Osteocyte (in vitro differentiated cells): ENCODE measurements at regions not wholly inside any gene's neighbourhood (a gene's known extent, or its start where the extent isn't known, plus 50 kb on each side); places are given as distances from the start of the nearest gene placed in this dataset.

Experiments used
- DNase-seq: peaks from one replicate; pipeline ENCODE4 v3.0.0; 2021; ENCODE audit warnings: mixed read lengths; ENCODE audit not compliant: unreplicated experiment; ENCODE audit errors: extremely low spot score
- H3K27ac Mint-ChIP-seq: one replicate; pipeline ENCODE4 v1.8.0; 2021; ENCODE audit warnings: mild to moderate bottlenecking, mixed read lengths; ENCODE audit not compliant: unreplicated experiment
- H3K27me3 Mint-ChIP-seq: one replicate; pipeline ENCODE4 v1.8.0; 2021; ENCODE audit warnings: mixed read lengths; ENCODE audit not compliant: unreplicated experiment
- H3K36me3 Mint-ChIP-seq: one replicate; pipeline ENCODE4 v1.8.0; 2021; ENCODE audit warnings: mixed read lengths; ENCODE audit not compliant: unreplicated experiment
- H3K4me1 Mint-ChIP-seq: one replicate; pipeline ENCODE4 v1.8.0; 2021; ENCODE audit warnings: mixed read lengths; ENCODE audit not compliant: unreplicated experiment
- H3K4me3 Mint-ChIP-seq: one replicate; pipeline ENCODE4 v1.8.0; 2021; ENCODE audit warnings: mild to moderate bottlenecking, moderate library complexity, mixed read lengths; ENCODE audit not compliant: unreplicated experiment
- H3K9me3 Mint-ChIP-seq: one replicate; pipeline ENCODE4 v1.8.0; 2021; ENCODE audit warnings: mixed read lengths; ENCODE audit not compliant: unreplicated experiment
- CTCF ChIP-seq: fragments of 200-600 bp; sonication (generic); IDR thresholded peaks from 2 replicates; pipeline ENCODE4 v1.5.0; 2021; ENCODE audit warnings: antibody characterized with exemption, mild to moderate bottlenecking, moderate library complexity

- Mint-ChIP-seq H3K9me3 (peaks cover 26% of the 10 kb centered on the region), H3K27me3 (no peaks in the 10 kb centered on the region), H3K27ac (no peak overlapping the region), H3K4me3 (no peak overlapping the region), H3K4me1 (no peaks in the 10 kb centered on the region), H3K36me3 (no peaks in the 10 kb centered on the region)
- peak; percentile 56 for DNase-seq
- no peak for TF ChIP-seq CTCF
Measured at GRCh38 chr19:37829526-37829925, 50.1 kb upstream of the ZNF573 start.
